ENCODE measurements at regions not wholly inside any gene's neighbourhood (a gene's known extent, or its start where the extent isn't known, plus 50 kb on each side); places are given as distances from the start of the nearest gene placed in this dataset.

DNA sequence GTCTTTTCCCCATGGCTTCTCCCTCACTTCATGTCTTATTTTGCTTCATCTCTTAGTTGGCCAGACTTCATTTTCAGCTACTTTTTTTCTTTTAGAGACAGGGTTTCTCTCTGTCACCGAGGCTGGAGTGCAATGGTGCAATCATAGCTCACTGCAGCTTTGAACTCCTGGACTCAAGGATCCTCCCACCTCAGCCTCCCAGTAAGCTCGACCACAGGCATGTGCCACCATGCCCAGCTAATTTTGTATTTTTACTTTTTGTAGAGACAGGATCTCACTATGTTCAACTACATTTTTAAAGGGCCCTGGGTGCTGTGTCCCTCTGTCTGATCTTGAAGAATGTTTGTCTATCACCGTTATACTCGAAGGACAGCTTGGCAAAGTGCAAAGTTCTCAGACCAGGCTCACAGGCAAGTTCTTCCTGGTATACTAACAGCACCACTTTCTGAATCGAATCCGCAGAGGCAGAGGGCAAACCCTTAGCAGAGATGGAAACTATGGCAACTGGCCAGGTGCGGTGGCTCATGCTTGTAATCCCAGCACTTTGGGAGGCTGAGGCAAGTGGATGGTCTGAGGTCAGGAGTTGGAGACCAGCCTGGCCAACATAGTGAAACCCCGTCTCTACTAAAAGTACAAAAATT lies 60.9 kb downstream of the SOWAHC start:
- in situ Hi-C loops (cut with MboI; ENCODE audit: low sequenced_read_pairs) = no loop called here
- H3K9me1 ChIP-seq (ENCODE audit: insufficient read depth, low read length) = no peaks in the 10 kb centered on the region

More for the DNA sequence above, 60.9 kb downstream of the SOWAHC start:
- no peak overlapping the region for H2BK5ac ChIP-seq (ENCODE audit: low read depth, low read length, poor library complexity, severe bottlenecking)
- H3K27me3 ChIP-seq (ENCODE audit: control insufficient read depth, insufficient read depth, low read length) = peaks cover 55% of the 10 kb centered on the region
- H3K18ac ChIP-seq (ENCODE audit: low read depth, low read length) = no peak overlapping the region
- H4K5ac ChIP-seq (ENCODE audit: low read depth, low read length) = no peak overlapping the region
- intact Hi-C loops (cut with micrococcal nuclease) = no loop called here
- dilution Hi-C loops (cut with HindIII; ENCODE audit: low sequenced_read_pairs, unreplicated experiment) = no loop called here
- no peaks in the 10 kb centered on the region for H4K20me1 ChIP-seq (ENCODE audit: insufficient read depth, low read length)
- H2BK15ac ChIP-seq (ENCODE audit: low read depth, low read length) = no peak overlapping the region
- CTCF ChIA-PET = no interaction called here
- no peaks in the 10 kb centered on the region for H3K9me3 ChIP-seq (ENCODE audit: control insufficient read depth, insufficient read depth, low read length)
- H2AFZ ChIP-seq (replicated peaks; ENCODE audit: low read length, poor library complexity) = no peak overlapping the region
- no peak overlapping the region for H2AK9ac ChIP-seq (replicated peaks; ENCODE audit: low read depth, low read length, poor library complexity)
- no peak overlapping the region for H4K91ac ChIP-seq (ENCODE audit: insufficient read depth, low read depth, low read length)
- no peak overlapping the region for H3K9ac ChIP-seq (ENCODE audit: low read depth, low read length)
- no peak for ATAC-seq (ENCODE audit: low read depth)
- H3K79me1 ChIP-seq (ENCODE audit: low read depth in 1 of 2, low read length in 2 of 2) = no peaks in the 10 kb centered on the region
- H4K8ac ChIP-seq (ENCODE audit: low read depth in 2 of 2, low read length in 2 of 2) = no peak overlapping the region
- H2AK5ac ChIP-seq (ENCODE audit: low read depth, low read length) = no peak overlapping the region
- no peak overlapping the region for H3K23ac ChIP-seq (ENCODE audit: low read depth, low read length)
- H3K4me2 ChIP-seq (ENCODE audit: low read depth, low read length) = no peak overlapping the region
- no peak for DNase-seq
- H3K14ac ChIP-seq (replicated peaks; ENCODE audit: low read depth, low read length) = no peak overlapping the region
- no peak overlapping the region for H3K4ac ChIP-seq (ENCODE audit: low read depth, low read length)
- no peak overlapping the region for H3K56ac ChIP-seq (ENCODE audit: extremely low read depth, insufficient read depth, low read length)
- TF ChIP-seq, protein P1, sequence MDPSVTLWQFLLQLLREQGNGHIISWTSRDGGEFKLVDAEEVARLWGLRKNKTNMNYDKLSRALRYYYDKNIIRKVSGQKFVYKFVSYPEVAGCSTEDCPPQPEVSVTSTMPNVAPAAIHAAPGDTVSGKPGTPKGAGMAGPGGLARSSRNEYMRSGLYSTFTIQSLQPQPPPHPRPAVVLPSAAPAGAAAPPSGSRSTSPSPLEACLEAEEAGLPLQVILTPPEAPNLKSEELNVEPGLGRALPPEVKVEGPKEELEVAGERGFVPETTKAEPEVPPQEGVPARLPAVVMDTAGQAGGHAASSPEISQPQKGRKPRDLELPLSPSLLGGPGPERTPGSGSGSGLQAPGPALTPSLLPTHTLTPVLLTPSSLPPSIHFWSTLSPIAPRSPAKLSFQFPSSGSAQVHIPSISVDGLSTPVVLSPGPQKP (IDR thresholded peaks at IDR 0.05; ENCODE audit: borderline replicate concordance, low read depth, low read length) = no peak
- TF ChIP-seq BHLHE40 (IDR thresholded peaks at IDR 0.05; ENCODE audit: low read depth, low read length) = no peak
- TF ChIP-seq RFX5 (IDR thresholded peaks at IDR 0.05; ENCODE audit: low read depth, low read length) = no peak
- TF ChIP-seq, protein P2, sequence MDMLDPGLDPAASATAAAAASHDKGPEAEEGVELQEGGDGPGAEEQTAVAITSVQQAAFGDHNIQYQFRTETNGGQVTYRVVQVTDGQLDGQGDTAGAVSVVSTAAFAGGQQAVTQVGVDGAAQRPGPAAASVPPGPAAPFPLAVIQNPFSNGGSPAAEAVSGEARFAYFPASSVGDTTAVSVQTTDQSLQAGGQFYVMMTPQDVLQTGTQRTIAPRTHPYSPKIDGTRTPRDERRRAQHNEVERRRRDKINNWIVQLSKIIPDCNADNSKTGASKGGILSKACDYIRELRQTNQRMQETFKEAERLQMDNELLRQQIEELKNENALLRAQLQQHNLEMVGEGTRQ (IDR thresholded peaks at IDR 0.05; ENCODE audit: low read depth, low read length) = no peak
- no peak for TF ChIP-seq SMC3 (IDR thresholded peaks at IDR 0.05; ENCODE audit: low read depth, low read length)
- no peak for TF ChIP-seq POLR2A (IDR thresholded peaks at IDR 0.05; ENCODE audit: low read depth, low read length)
- no peak for TF ChIP-seq MAZ (IDR thresholded peaks at IDR 0.05; ENCODE audit: borderline replicate concordance, low read depth, low read length)
- no CpG with 5 or more reads among the region's 8 CpGs for WGBS, 2 experiments (ENCODE audit: extremely low coverage in 2 of 2, insufficient read length in 1 of 2)
- peaks cover 2% of the 10 kb centered on the region; the same call in 1 of the 2 replicates for H3K4me1 ChIP-seq (ENCODE audit: control insufficient read depth, insufficient read depth, low read length)
- no peak overlapping the region for H3K27ac ChIP-seq (ENCODE audit: insufficient read depth, low read length)
- H2BK120ac ChIP-seq (ENCODE audit: low read depth, low read length) = no peak overlapping the region
- BruUV-seq (replicated peaks) = no TSS peak
- H2BK20ac ChIP-seq (ENCODE audit: low read depth, low read length) = no peak overlapping the region
- no peak overlapping the region for H3K4me3 ChIP-seq (ENCODE audit: insufficient read depth, low read depth, low read length)
- POLR2A ChIA-PET (ENCODE audit: unreplicated experiment) = no interaction called here
- H3K36me3 ChIP-seq (ENCODE audit: control insufficient read depth, insufficient read depth, low read length) = no peaks in the 10 kb centered on the region

Measured in IMR-90 (cell line).